Stimulated activated CD8-positive, alpha-beta memory T cell treated with anti-CD3 and anti-CD28 coated beads, Interleukin-15, amount 100 ng/mL, for 1 hour (primary cell): ENCODE measurements at regions not wholly inside any gene's neighbourhood (a gene's known extent, or its start where the extent isn't known, plus 50 kb on each side); places are given as distances from the start of the nearest gene placed in this dataset.

Experiments used
- DNase-seq: peaks from one replicate; pipeline ENCODE4 v3.0.0-alpha.2; 2020; ENCODE audit warnings: low read depth

DNA sequence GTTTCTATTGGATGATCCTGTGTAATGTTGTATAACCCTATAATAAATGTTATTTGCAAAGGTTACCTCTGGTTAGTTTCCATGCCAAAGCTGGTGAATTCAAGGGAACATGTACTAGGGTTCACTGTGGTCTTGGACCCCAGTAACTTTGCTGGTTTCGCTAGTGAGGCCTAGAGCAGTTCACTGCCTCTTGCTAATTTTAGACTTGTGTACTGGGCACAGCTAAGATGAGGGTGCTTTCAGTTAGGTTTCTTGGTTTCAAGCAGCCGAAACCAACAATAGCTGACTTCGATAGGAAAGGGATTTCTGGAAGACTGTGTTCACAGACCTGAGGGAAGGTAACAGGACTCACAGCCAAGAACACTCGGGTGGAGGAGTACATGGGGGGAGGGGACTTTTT, 215.5 kb upstream of the BCOR start:
- no peak for DNase-seq

DNA sequence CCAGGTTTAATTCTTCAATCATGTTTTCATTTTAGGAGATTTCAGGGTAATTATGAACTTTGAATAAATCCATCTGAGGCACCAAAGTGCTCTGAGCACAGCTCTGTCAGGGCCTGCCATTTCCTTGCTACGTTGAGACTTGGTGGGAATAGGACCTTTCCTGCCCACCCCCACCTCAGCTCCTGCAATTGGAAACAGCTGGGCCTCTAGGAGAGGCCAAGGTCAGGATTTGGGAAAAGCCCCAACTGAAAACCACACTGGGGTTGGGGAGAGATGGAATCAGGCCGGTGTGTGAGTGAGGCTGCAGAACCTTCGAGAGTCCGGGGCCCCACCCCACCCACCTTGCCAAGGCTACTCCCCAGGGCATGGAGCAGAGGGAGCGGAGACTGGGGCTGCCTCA, 212.7 kb upstream of the BCOR start:
- no peak for DNase-seq

- no peak for DNase-seq
Measured at GRCh38 chrX:40310016-40310415, 212.3 kb upstream of the BCOR start.

GRCh38 chrX:40307871-40308270, 210.1 kb upstream of the BCOR start:
- no peak for DNase-seq

GRCh38 chrX:40304115-40304514, 206.4 kb upstream of the BCOR start:
- DNase-seq: no peak

- no peak for DNase-seq
Measured at GRCh38 chrX:40303256-40304077, 205.7 kb upstream of the BCOR start.

DNA sequence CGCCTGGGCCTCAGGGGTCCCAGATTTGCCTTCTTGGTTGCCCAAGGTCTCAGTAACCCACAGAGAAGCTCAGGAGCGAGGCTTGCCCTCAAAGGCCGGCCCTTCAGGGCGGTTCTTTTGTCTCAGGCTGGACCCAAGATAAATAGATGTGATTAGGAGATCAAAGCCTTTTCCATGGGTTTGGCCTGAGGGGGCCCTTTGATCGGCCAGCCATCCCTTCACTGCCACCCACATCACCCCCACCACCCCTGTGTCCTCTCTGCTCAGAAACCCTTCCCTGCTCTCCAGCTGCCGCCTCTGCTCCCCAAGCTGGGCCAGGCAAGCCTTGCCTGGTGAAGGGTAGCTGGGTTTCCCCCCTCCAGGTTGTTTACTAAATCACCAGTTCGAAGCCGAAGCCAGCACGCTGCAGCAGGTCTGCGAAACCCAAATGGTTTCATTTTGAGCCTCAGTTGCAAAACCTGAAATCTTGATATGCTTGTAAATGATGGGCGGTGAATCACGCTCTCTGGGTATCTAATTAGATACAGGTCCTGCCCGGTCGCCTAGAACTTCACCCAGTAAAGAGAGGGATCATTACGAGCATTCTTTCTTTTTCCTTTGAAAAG, 202.6 kb upstream of the BCOR start:
- DNase-seq: no peak

GRCh38 chrX:40299641-40300046, 201.9 kb upstream of the BCOR start:
- no peak for DNase-seq

DNA sequence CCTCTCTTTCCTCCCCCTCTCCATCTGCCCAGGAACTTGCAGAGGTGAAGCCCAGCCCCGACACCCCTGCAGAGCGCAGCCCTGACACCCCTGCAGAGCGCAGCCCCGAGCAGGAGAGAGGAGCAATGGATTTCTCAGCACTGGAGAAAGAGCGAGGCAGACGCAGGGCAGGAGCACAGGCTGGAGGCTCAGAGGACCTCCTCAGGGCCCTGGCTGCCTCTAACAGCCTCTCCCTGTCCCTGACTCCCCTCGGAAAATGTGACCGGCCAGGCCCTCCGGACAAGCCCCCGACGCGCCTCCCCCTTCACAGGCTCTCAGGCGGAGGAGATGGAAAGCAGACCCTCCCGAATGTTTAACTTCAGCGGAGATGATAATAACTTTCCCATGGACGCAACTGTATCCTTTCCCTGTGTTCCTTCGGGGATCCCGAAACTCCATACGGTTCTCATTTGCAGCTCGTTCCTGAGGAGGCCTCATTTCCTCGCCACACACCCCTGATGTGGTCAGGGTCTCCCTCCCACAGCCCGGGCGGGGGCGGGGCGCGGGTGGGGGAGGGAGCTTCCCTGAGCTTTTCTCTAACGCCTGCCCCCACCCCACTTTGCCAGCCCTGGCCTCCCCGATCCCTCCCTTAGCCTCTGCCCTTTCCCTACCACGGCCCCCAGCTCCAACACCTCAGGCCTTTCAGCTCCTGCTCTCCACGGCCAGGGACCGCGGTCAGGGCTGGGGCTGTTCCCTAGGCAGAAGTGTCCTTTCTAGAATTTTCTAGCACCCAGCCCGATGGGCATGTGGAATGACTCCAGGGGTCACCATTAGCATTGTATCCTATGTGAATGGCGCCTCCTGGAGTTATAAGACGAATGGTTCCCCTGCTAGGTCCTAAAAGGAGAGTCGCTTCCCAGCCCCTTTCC, 201.1 kb upstream of the BCOR start:
- DNase-seq: no peak

- DNase-seq: no peak
Measured at GRCh38 chrX:40298069-40298468, 200.3 kb upstream of the BCOR start.

DNA sequence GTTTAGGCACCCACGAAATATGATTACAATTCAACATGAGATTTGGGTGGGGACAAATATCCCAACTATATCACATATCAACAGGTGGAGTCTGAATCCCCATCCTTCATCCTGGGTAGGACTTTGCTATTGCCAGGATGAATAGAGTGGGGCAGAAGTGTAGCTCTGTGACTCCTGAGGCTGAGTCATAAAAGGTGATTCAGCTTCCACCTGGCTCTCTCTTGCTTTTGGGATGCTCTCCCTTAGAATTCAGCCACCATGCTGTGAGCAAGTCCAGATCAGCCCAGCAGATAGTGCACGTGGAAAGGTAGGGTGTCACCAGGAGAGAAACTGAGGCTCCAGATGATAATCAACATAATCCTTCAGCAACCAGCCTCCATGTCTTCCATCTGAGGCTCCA, 193.8 kb upstream of the BCOR start:
- DNase-seq: no peak

- DNase-seq: no peak
Measured at GRCh38 chrX:40290517-40290916, 192.8 kb upstream of the BCOR start.

- no peak for DNase-seq
Measured at GRCh38 chrX:40285876-40286275, 188.1 kb upstream of the BCOR start.

DNA sequence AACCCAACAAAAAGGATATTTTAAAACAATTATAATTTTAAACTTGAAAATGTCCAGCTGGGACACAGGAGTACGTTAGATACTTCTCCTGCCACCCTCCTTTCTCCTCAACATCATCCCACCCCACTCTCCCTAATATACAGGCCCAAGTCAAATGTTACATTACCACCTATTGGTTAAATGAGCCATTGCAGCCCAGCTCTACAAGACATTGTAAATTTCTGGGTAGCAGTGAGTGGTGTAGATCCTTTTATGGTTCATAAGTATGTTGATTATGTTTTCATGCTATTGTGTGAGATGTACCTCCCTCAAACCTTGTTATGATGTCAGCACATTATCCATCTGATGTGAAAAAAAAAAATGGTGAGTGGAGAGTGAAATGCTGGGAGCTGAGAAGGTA, 187.1 kb upstream of the BCOR start:
- no peak for DNase-seq

DNA sequence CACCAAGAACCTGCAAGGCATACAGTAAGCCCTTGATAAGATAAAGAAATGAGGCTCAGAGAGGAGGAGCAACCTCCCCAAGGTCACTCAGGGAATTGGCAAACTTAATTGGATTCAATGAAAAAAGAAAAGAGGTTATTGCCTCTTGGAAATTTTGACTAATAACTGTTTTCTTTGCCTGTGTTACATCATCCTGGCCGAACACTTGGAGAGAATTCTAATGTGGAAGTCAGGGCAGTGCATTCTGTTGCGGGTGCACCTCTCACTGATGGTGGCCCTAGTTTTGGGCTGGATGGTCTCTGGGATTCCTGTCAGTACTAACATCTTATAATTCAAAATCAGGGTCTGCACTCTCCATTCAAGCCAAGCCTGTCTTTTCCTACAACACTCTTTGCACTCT, 186.2 kb upstream of the BCOR start:
- DNase-seq: no peak

GRCh38 chrX:40282946-40283660, 185.3 kb upstream of the BCOR start:
- no peak for DNase-seq

DNA sequence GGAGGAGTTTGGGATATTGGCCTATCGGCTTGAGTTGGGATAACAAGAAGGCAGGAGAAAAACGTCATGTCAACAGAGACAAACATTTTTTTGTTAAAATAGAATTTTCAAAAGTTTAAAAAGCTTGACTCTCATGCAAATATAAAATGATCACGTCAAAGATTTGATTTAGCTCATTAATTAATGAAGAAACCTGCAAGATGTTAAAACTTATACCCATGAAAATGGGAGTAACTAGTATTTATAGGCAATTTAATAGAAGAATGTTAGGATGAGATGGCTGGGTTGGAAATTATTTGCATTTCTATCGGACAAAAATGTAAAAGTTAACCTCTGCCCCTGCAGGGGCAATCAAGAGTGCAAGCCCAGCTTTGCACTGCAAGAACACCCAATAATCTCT, 184.6 kb upstream of the BCOR start:
- DNase-seq: no peak

DNA sequence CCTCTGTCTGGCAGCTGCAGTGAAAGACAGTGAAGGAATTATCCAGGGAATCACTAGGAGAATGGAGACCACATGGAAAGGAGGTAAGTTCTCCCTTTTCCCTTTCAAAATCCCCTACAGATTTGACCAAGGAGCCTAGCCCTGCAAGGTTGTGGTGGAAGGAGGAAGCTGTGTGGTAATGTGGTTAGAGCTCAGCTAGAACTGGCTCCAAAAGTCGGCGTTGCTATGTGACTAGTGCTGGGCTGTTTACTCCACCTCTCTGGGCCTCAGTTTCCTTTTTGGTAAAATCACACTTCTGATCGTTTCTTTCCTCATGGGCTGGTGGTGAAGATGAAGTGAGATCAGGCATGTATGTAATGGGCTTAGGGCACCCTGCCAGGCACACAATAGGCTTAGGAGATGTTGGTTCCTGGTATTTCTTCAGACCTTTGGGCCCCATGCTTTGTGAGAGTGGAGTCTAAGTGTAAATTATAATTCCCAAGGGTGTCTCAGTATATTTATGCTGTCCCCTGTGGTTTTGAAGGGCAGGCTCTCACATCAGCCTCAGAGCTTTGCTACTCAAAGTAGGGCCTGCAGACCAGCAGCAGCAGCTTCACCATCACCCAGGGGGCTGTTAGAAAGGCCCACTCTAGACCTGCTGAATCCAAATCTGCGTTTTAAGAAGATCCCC, 183.7 kb upstream of the BCOR start:
- no peak for DNase-seq

DNA sequence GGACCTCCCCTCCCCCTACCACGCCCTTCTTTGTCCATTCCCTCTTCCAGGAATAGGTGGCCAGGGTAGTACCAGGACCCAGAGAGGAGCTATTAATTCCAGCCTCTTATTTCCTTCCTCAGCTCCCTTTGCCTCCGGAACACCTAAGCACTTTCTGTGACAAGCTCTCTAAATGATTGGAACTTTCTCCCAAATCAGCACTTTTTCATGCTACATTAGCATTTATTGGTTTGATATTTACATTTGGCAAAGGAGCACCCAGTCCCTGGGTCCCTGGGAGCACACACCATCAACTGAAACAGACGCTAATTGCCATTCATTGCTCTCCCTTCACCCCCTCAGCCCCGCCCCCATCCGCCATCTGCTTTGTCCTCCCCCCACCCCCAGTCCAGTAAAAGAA, 182.0 kb upstream of the BCOR start:
- DNase-seq: no peak

- DNase-seq: no peak
Measured at GRCh38 chrX:40279091-40279430, 181.3 kb upstream of the BCOR start.

DNA sequence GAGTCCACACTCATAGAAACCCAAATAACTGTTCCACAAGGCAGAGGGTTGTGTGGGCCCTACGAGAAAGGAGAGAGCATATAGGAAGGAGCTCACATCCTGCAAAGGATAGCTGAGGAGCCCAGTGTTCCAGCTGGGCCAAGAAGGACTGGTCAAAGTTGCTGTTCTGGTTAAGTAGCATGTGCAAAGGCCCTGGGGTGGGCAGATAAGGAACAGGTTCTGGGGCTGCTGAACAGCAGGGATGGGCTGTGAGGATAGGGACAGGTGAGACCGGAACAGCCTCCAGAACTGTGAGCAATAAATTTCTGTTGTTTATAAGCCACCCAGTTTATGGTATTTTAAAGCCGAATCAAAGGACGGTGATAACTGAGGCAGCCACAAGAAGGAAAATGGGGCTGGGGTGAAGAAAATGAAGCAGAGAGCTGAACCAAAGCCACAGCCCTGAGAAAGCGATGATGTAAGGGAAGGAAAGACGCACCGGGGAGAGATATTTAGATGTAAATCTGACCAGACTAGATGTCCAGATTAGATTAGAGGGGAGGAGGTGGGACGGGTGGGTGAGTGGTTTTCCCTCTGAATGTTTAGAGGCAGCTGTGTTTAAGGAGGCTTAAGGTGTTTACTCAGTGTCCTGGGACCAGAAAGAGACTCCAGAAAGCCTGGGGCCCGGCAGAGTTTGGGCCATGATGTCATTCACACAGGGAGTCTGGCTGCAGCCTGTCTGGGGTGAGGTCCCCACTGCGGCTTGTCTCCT, 180.8 kb upstream of the BCOR start:
- peak; percentile 32 for DNase-seq
